ENCODE measurements at regions not wholly inside any gene's neighbourhood (a gene's known extent, or its start where the extent isn't known, plus 50 kb on each side); places are given as distances from the start of the nearest gene placed in this dataset.

GRCh38 chr11:71059662-71060061 is 192.7 kb downstream of the SHANK2 start:
- TF ChIP-seq EP300 (IDR thresholded peaks at IDR 0.05; ENCODE audit: low read depth) (no peak), CTCF (IDR thresholded peaks at IDR 0.05) (no peak), POLR2AphosphoS5 (IDR thresholded peaks at IDR 0.05) (no peak), POLR2A (IDR thresholded peaks at IDR 0.05) (no peak)

Measured in transverse colon (tissue), 4 donors.